LNCAP (cell line): ENCODE measurements at regions not wholly inside any gene's neighbourhood (a gene's known extent, or its start where the extent isn't known, plus 50 kb on each side); places are given as distances from the start of the nearest gene placed in this dataset.

Experiments
- CTCF ChIP-seq: fragments of 450-650 bp; IDR thresholded peaks from 2 replicates; pipeline ENCODE4 v1.5.1; 2017; ENCODE audit warnings: mild to moderate bottlenecking

GRCh38 chr1:47569261-47569660, 131.4 kb downstream of the FOXD2 start:
- TF ChIP-seq CTCF: no peak

- TF ChIP-seq CTCF: peak; percentile 45; the same call in 1 of the 2 replicates
These were observed 132.0 kb downstream of the FOXD2 start for GRCh38 chr1:47569681-47570470.

- no peak for TF ChIP-seq CTCF
These were observed 133.3 kb downstream of the FOXD2 start for GRCh38 chr1:47571161-47571560.

- TF ChIP-seq CTCF: no peak
These were observed 134.1 kb downstream of the FOXD2 start for GRCh38 chr1:47571952-47572351.

GRCh38 chr1:47572731-47573430, 135.0 kb downstream of the FOXD2 start:
- TF ChIP-seq CTCF: no peak

- no peak for TF ChIP-seq CTCF
These were observed 136.8 kb downstream of the FOXD2 start for GRCh38 chr1:47574451-47575165.

GRCh38 chr1:47575855-47576757, 138.3 kb downstream of the FOXD2 start:
- TF ChIP-seq CTCF: no peak
